ENCODE measurements at regions not wholly inside any gene's neighbourhood (a gene's known extent, or its start where the extent isn't known, plus 50 kb on each side); places are given as distances from the start of the nearest gene placed in this dataset.

- no peak for TF ChIP-seq E4F1 (IDR thresholded peaks at IDR 0.05; ENCODE audit: borderline replicate concordance, partially characterized antibody)
- no peak for TF ChIP-seq FOS (IDR thresholded peaks at IDR 0.05; ENCODE audit: borderline replicate concordance, extremely low read depth, insufficient read length)
These were observed 1481.2 kb upstream of the CADM2 start (continued) for GRCh38 chr3:83477563-83477962.

- no peaks in the 10 kb centered on the region for H3K79me2 ChIP-seq (ENCODE audit: control insufficient read depth, insufficient read depth, low read length)
- H2AFZ ChIP-seq (ENCODE audit: control insufficient read depth, low read depth, low read length), result no peak overlapping the region
- no peak for DNase-seq (ENCODE audit: low read depth, low spot score)
- FAIRE-seq, result no peak
- in situ Hi-C loops (cut with MboI) (no loop called here), intact Hi-C loops (cut with micrococcal nuclease; ENCODE audit: unreplicated experiment) (no loop called here)
- H3K27ac ChIP-seq (ENCODE audit: control insufficient read depth, insufficient read depth), result no peak overlapping the region
- no peak for ATAC-seq
- H3K9ac ChIP-seq (ENCODE audit: control insufficient read depth, insufficient read depth, low read length), result no peak overlapping the region
- ChIA-PET CTCF (no interaction called here), SMC1A (ENCODE audit: uncharacterized antibody, unreplicated experiment) (no interaction called here), RAD21 (ENCODE audit: unreplicated experiment) (no interaction called here), POLR2A (no interaction called here)
- H3K4me2 ChIP-seq (ENCODE audit: control insufficient read depth, insufficient read depth), result no peak overlapping the region
- no peaks in the 10 kb centered on the region for H3K27me3 ChIP-seq (replicated peaks in 1 of 2; ENCODE audit: control insufficient read depth in 2 of 2, insufficient read depth in 2 of 2, low read length in 1 of 2)
- H3K4me1 ChIP-seq (ENCODE audit: control insufficient read depth, insufficient read depth, low read length), result no peaks in the 10 kb centered on the region
- no TSS peak for BruUV-seq (replicated peaks)
- no peaks in the 10 kb centered on the region for H3K9me3 ChIP-seq (replicated peaks; ENCODE audit: control insufficient read depth, insufficient read depth, low read length)
- H4K20me1 ChIP-seq (ENCODE audit: control insufficient read depth, insufficient read depth), result no peaks in the 10 kb centered on the region
- H3K36me3 ChIP-seq (ENCODE audit: control insufficient read depth in 2 of 2, insufficient read depth in 2 of 2, low read length in 1 of 2), result no peaks in the 10 kb centered on the region
- no peak overlapping the region for H3K4me3 ChIP-seq
- 0% methylated on average over 4 of the region's 4 CpGs for WGBS (ENCODE audit: insufficient coverage, insufficient replicate concordance, low lambda C conversion rate, missing lambda C conversion rate)
- TF ChIP-seq ZZZ3 (IDR thresholded peaks at IDR 0.05; ENCODE audit: control insufficient read depth, insufficient read length, low read depth) (no peak), SMC3 (IDR thresholded peaks at IDR 0.05; ENCODE audit: borderline replicate concordance, low read length) (no peak), ESRRA (IDR thresholded peaks at IDR 0.05; ENCODE audit: low read length) (no peak), ZNF274 (IDR thresholded peaks at IDR 0.05; ENCODE audit: insufficient read depth, insufficient read length) (no peak), PBX3 (IDR thresholded peaks at IDR 0.05; ENCODE audit: insufficient replicate concordance, low read depth, low read length) (no peak), PKNOX1 (IDR thresholded peaks at IDR 0.05) (no peak), MTA2 (IDR thresholded peaks at IDR 0.05; ENCODE audit: low read depth) (no peak), ATF3 (IDR thresholded peaks at IDR 0.05; ENCODE audit: borderline replicate concordance, extremely low read depth, low read depth, low read length) (no peak), PAX5 (IDR thresholded peaks at IDR 0.05; ENCODE audit: borderline replicate concordance, low read depth, low read length) (no peak), PAX8 (IDR thresholded peaks at IDR 0.05) (no peak), BHLHE40 (IDR thresholded peaks at IDR 0.05; ENCODE audit: borderline replicate concordance in 1 of 2, low read depth in 2 of 2, low read length in 1 of 2) (no peak), ZNF207 (IDR thresholded peaks at IDR 0.05; ENCODE audit: borderline replicate concordance) (no peak), EGR1 (IDR thresholded peaks at IDR 0.05; ENCODE audit: borderline replicate concordance in 1 of 2, low read depth in 2 of 2, low read length in 2 of 2) (no peak), IKZF2 (IDR thresholded peaks at IDR 0.05) (no peak), IRF4 (IDR thresholded peaks at IDR 0.05; ENCODE audit: low read depth, low read length) (no peak), DPF2 (IDR thresholded peaks at IDR 0.05) (no peak), FOS (IDR thresholded peaks at IDR 0.05; ENCODE audit: borderline replicate concordance, extremely low read depth, insufficient read length) (no peak), MTA3 (IDR thresholded peaks at IDR 0.05; ENCODE audit: borderline replicate concordance, low read length) (no peak)
These were observed 1476.3 kb upstream of the CADM2 start for GRCh38 chr3:83482402-83483070.

Data from GM12878 (cell line).